ENCODE measurements at regions not wholly inside any gene's neighbourhood (a gene's known extent, or its start where the extent isn't known, plus 50 kb on each side); places are given as distances from the start of the nearest gene placed in this dataset.

GRCh38 chr7:68821846-68822245 lies 776.4 kb upstream of the AUTS2 start:
- Histone ChIP-seq H3K56ac (replicated peaks; ENCODE audit: insufficient read length, low read depth, low read length) (no peak overlapping the region), H3K4ac (replicated peaks; ENCODE audit: insufficient read length, low read depth, low read length) (no peak overlapping the region), H3K36me3 (ENCODE audit: control insufficient read depth in 2 of 4, insufficient read depth in 4 of 4, low read length in 3 of 4) (no peaks in the 10 kb centered on the region), H3K23me2 (ENCODE audit: low read depth, low read length) (no peaks in the 10 kb centered on the region), H3K4me1 (replicated peaks in 1 of 4; ENCODE audit: control insufficient read depth in 3 of 4, insufficient read depth in 4 of 4, low read length in 3 of 4) (no peaks in the 10 kb centered on the region), H4K20me1 (replicated peaks in 1 of 2; ENCODE audit: control insufficient read depth in 1 of 2, insufficient read depth in 2 of 2, low read length in 2 of 2) (no peaks in the 10 kb centered on the region), H2BK20ac (ENCODE audit: low read length) (no peak overlapping the region), H2AFZ (ENCODE audit: low read length) (no peak overlapping the region), H3K23ac (ENCODE audit: insufficient read length) (no peak overlapping the region), H3K9ac (replicated peaks in 1 of 4; ENCODE audit: extremely low read depth in 1 of 4, low read depth in 3 of 4, low read length in 3 of 4) (no peak overlapping the region), H3K27ac (ENCODE audit: low read depth, low read length) (no peak overlapping the region), H4K8ac (ENCODE audit: extremely low read depth, insufficient read depth, low read length) (no peak overlapping the region), H2BK120ac (replicated peaks; ENCODE audit: low read depth, low read length) (no peak overlapping the region), H4K5ac (ENCODE audit: insufficient read length, low read depth, low read length) (no peak overlapping the region), H2BK12ac (ENCODE audit: low read depth, low read length) (no peak overlapping the region), H3K9me3 (ENCODE audit: insufficient read depth in 2 of 2, low read depth in 1 of 2, low read length in 1 of 2) (no peaks in the 10 kb centered on the region), H3K79me2 (ENCODE audit: control insufficient read depth in 1 of 2, insufficient read depth in 2 of 2, low read length in 2 of 2) (no peaks in the 10 kb centered on the region), H2AK5ac (ENCODE audit: low read depth, low read length) (no peak overlapping the region), H3K4me2 (ENCODE audit: insufficient read depth in 1 of 2, low read depth in 2 of 2, low read length in 2 of 2) (no peak overlapping the region), H4K91ac (replicated peaks; ENCODE audit: insufficient read length, low read length) (no peak overlapping the region), H3K27me3 (replicated peaks in 1 of 4; ENCODE audit: control insufficient read depth in 3 of 4, extremely low read depth in 1 of 4, insufficient read depth in 3 of 4, low read length in 3 of 4) (no peaks in the 10 kb centered on the region), H2BK15ac (ENCODE audit: low read length) (no peak overlapping the region), H3K79me1 (ENCODE audit: low read depth, low read length) (no peaks in the 10 kb centered on the region), H2BK5ac (ENCODE audit: low read depth, low read length) (no peak overlapping the region), H3K14ac (ENCODE audit: insufficient read length) (no peak overlapping the region), H3K18ac (ENCODE audit: extremely low read depth, low read length) (no peak overlapping the region), H3K4me3 (ENCODE audit: extremely low read depth in 1 of 4, insufficient read depth in 2 of 4, low read depth in 3 of 4, low read length in 4 of 4) (no peak overlapping the region)
- DNase-seq (ENCODE audit: low read depth in 1 of 2, low spot score in 2 of 2) (no peak), FAIRE-seq (no peak)
- POLR2A ChIA-PET (ENCODE audit: partially characterized antibody), result no interaction called here
- 72% methylated on average over 5 of the region's 5 CpGs; no CpG with 5 or more reads in 1 of the 2 experiments for WGBS, 2 experiments (ENCODE audit: extremely low coverage in 1 of 2, insufficient coverage in 1 of 2, insufficient read length in 1 of 2, insufficient replicate concordance in 2 of 2, low coverage in 1 of 2, low lambda C conversion rate in 2 of 2, missing lambda C conversion rate in 1 of 2)
- CTCF ChIA-PET (ENCODE audit: partially characterized antibody), result interaction anchor here (0.6 to 0.7 kb wide), 2 partner anchors 107 to 397 kb away, joined by 3 to 4 read pairs; no protein-coding TSS in a partner anchor
- TF ChIP-seq TAF7 (optimal IDR thresholded peaks at IDR 0.05; ENCODE audit: borderline replicate concordance, low read depth, low read length) (no peak), GABPA (IDR thresholded peaks at IDR 0.05; ENCODE audit: borderline replicate concordance, insufficient read depth, low read length) (no peak), SRF (IDR thresholded peaks at IDR 0.05; ENCODE audit: low read depth, low read length) (no peak), RNF2 (IDR thresholded peaks at IDR 0.05; ENCODE audit: borderline replicate concordance, low read depth, low read length, missing control alignments, poor library complexity, severe bottlenecking) (no peak), NRF1 (IDR thresholded peaks at IDR 0.05; ENCODE audit: low read depth, low read length) (no peak), JUND (IDR thresholded peaks at IDR 0.05; ENCODE audit: low read length) (no peak), EZH2 (IDR thresholded peaks at IDR 0.05; ENCODE audit: low read depth, low read length, severe bottlenecking) (no peak), SP1 (IDR thresholded peaks at IDR 0.05; ENCODE audit: low read depth, low read length) (no peak), NANOG (IDR thresholded peaks at IDR 0.05; ENCODE audit: insufficient read depth, low read depth, low read length, poor library complexity, severe bottlenecking) (no peak), CTBP2 (IDR thresholded peaks at IDR 0.05; ENCODE audit: borderline replicate concordance, insufficient read depth, insufficient read length, low read length) (no peak), FOSL1 (IDR thresholded peaks at IDR 0.05; ENCODE audit: insufficient read depth, low read depth, low read length) (no peak), CBX5 (IDR thresholded peaks at IDR 0.05; ENCODE audit: low read depth, low read length) (no peak), RXRA (IDR thresholded peaks at IDR 0.05; ENCODE audit: insufficient read depth, low read depth, low read length) (no peak), SP4 (IDR thresholded peaks at IDR 0.05; ENCODE audit: low read length) (no peak), TAF1 (IDR thresholded peaks at IDR 0.05; ENCODE audit: low read depth, low read length) (no peak)

All from H1 (cell line).